ENCODE measurements at regions not wholly inside any gene's neighbourhood (a gene's known extent, or its start where the extent isn't known, plus 50 kb on each side); places are given as distances from the start of the nearest gene placed in this dataset.

- TF ChIP-seq AFF4 (CRISPR knock-in tag; IDR thresholded peaks at IDR 0.05; ENCODE audit: borderline replicate concordance) (no peak), GRHL2 (CRISPR knock-in tag; IDR thresholded peaks at IDR 0.05; ENCODE audit: insufficient replicate concordance, severe bottlenecking) (no peak)
Measured at GRCh38 chr15:101543431-101543830, 53.9 kb upstream of the PCSK6 start (continued).

GRCh38 chr15:101543026-101543390, 53.5 kb upstream of the PCSK6 start:
- no peak overlapping the region for H3K4me3 Mint-ChIP-seq
- H3K27me3 Mint-ChIP-seq (ENCODE audit: low read depth), result no peaks in the 10 kb centered on the region; the same call in 1 of the 2 replicates
- TF ChIP-seq RORB (CRISPR knock-in tag; IDR thresholded peaks at IDR 0.05) (no peak), PRDM15 (CRISPR knock-in tag; IDR thresholded peaks at IDR 0.05) (no peak), ZNF263 (CRISPR knock-in tag; IDR thresholded peaks at IDR 0.05; ENCODE audit: low read depth) (no peak), AFF4 (CRISPR knock-in tag; IDR thresholded peaks at IDR 0.05; ENCODE audit: borderline replicate concordance) (no peak), PRRX2 (CRISPR knock-in tag; IDR thresholded peaks at IDR 0.05) (no peak), GRHL2 (CRISPR knock-in tag; IDR thresholded peaks at IDR 0.05; ENCODE audit: insufficient replicate concordance, severe bottlenecking) (no peak), ZBTB21 (CRISPR knock-in tag; IDR thresholded peaks at IDR 0.05; ENCODE audit: borderline replicate concordance) (no peak), SOX15 (CRISPR knock-in tag; IDR thresholded peaks at IDR 0.05) (no peak), MYBL2 (CRISPR knock-in tag; IDR thresholded peaks at IDR 0.05) (no peak), NFYB (CRISPR knock-in tag; conservative IDR thresholded peaks at IDR 0.05; ENCODE audit: low read depth) (no peak), ZNF219 (CRISPR knock-in tag; IDR thresholded peaks at IDR 0.05; ENCODE audit: borderline replicate concordance) (no peak)
- H3K36me3 Mint-ChIP-seq, result no peaks in the 10 kb centered on the region
- POLR2A ChIA-PET, result no interaction called here
- no peaks in the 10 kb centered on the region for H3K4me1 Mint-ChIP-seq
- no peak overlapping the region for H3K27ac Mint-ChIP-seq
- 0 out of 2 replicates have a peak, but pooled peaks cover 3% of the 10 kb centered on the region for H3K9me3 Mint-ChIP-seq
- CTCF ChIA-PET, result no interaction called here
- DNase-seq (ENCODE audit: low spot score) (no peak), ATAC-seq (no peak)

- ATAC-seq, result no peak; the same call in 1 of the 2 replicates
- H3K9me3 Mint-ChIP-seq, result no peaks in the 10 kb centered on the region
- H3K4me3 Mint-ChIP-seq, result no peak overlapping the region
- H3K27me3 Mint-ChIP-seq (ENCODE audit: low read depth), result no peaks in the 10 kb centered on the region; the same call in 1 of the 2 replicates
- DNase-seq (ENCODE audit: low spot score), result no peak
- TF ChIP-seq CREM (CRISPR knock-in tag; IDR thresholded peaks at IDR 0.05), result no peak
- TF ChIP-seq ERG (CRISPR knock-in tag; IDR thresholded peaks at IDR 0.05), result no peak
- no peak for TF ChIP-seq AFF4 (CRISPR knock-in tag; IDR thresholded peaks at IDR 0.05; ENCODE audit: borderline replicate concordance)
- CTCF ChIA-PET, result no interaction called here
- no peaks in the 10 kb centered on the region for H3K36me3 Mint-ChIP-seq
- H3K4me1 Mint-ChIP-seq, result no peaks in the 10 kb centered on the region
- POLR2A ChIA-PET, result no interaction called here
- H3K27ac Mint-ChIP-seq, result no peak overlapping the region
Measured at GRCh38 chr15:101542306-101543025, 53.0 kb upstream of the PCSK6 start.
